NT2/D1 (cell line): ENCODE measurements at regions not wholly inside any gene's neighbourhood (a gene's known extent, or its start where the extent isn't known, plus 50 kb on each side); places are given as distances from the start of the nearest gene placed in this dataset.
"Not testable (repeated sequence)": the region's sequence is repeated elsewhere in the genome, so short reads cannot be mapped to it uniquely, and the experiment has no call there.

Experiments
- DNase-seq: peaks from one replicate; pipeline ENCODE4 v3.0.0-alpha.2; 2011; ENCODE audit warnings: low read depth, low spot score
- H3K27me3 ChIP-seq: 2 replicates; pipeline ENCODE4 v1.6.0; 2011; ENCODE audit warnings: mild to moderate bottlenecking; ENCODE audit not compliant: insufficient read length, insufficient read depth
- H3K36me3 ChIP-seq: 2 replicates; pipeline ENCODE4 v1.6.1; 2011; ENCODE audit warnings: mild to moderate bottlenecking, low read length, mixed read lengths; ENCODE audit not compliant: insufficient read depth, insufficient read length
- H3K4me1 ChIP-seq: 2 replicates; pipeline ENCODE4 v1.5.1; 2011; ENCODE audit not compliant: insufficient read depth, insufficient read length
- H3K4me3 ChIP-seq: 2 replicates; pipeline ENCODE4 v1.5.1; 2011; ENCODE audit warnings: low read depth; ENCODE audit not compliant: insufficient read length
- H3K9ac ChIP-seq: 2 replicates; pipeline ENCODE4 v1.6.0; 2011; ENCODE audit warnings: low read depth; ENCODE audit not compliant: insufficient read length
- H3K9me3 ChIP-seq: 2 replicates; pipeline ENCODE4 v1.5.1; 2011; ENCODE audit warnings: mild to moderate bottlenecking, low read length; ENCODE audit not compliant: insufficient read depth
- SUZ12 ChIP-seq: IDR thresholded peaks from 2 replicates; pipeline ENCODE4 v1.6.1; 2011; ENCODE audit not compliant: insufficient read length, insufficient read depth; ENCODE audit errors: extremely low read depth
- YY1 ChIP-seq: IDR thresholded peaks from 2 replicates; pipeline ENCODE4 v1.6.1; 2011; ENCODE audit not compliant: insufficient read length, insufficient read depth
- ZNF274 ChIP-seq: IDR thresholded peaks from 2 replicates; pipeline ENCODE4 v1.6.1; 2011; ENCODE audit warnings: mild to moderate bottlenecking, low read depth, low read length

- no peaks in the 10 kb centered on the region for H3K4me1 ChIP-seq
- DNase-seq, result no peak
- H3K27me3 ChIP-seq, result no peaks in the 10 kb centered on the region
- no peak overlapping the region for H3K9ac ChIP-seq
- H3K36me3 ChIP-seq, result no peaks in the 10 kb centered on the region
- H3K4me3 ChIP-seq, result no peak overlapping the region
- H3K9me3 ChIP-seq, result no peaks in the 10 kb centered on the region
- TF ChIP-seq SUZ12 (no peak), YY1 (no peak), ZNF274 (no peak)
Measured at GRCh38 chr2:66170744-66171330, 264.1 kb upstream of the MEIS1 start.

- Histone ChIP-seq H3K27me3 (no peaks in the 10 kb centered on the region), H3K9ac (no peak overlapping the region), H3K36me3 (no peaks in the 10 kb centered on the region), H3K4me1 (no peaks in the 10 kb centered on the region), H3K4me3 (no peak overlapping the region), H3K9me3 (no peaks in the 10 kb centered on the region)
- TF ChIP-seq SUZ12, result no peak
- TF ChIP-seq YY1, result no peak
- TF ChIP-seq ZNF274, result no peak
- no peak for DNase-seq
Measured at GRCh38 chr2:66169076-66169475, 265.8 kb upstream of the MEIS1 start.

- H3K4me1 ChIP-seq, result no peaks in the 10 kb centered on the region
- no peaks in the 10 kb centered on the region for H3K36me3 ChIP-seq
- no peaks in the 10 kb centered on the region for H3K9me3 ChIP-seq
- no peak for DNase-seq
- no peaks in the 10 kb centered on the region for H3K27me3 ChIP-seq
- H3K9ac ChIP-seq, result no peak overlapping the region
- no peak for TF ChIP-seq ZNF274
- no peak for TF ChIP-seq YY1
- no peak for TF ChIP-seq SUZ12
- H3K4me3 ChIP-seq, result no peak overlapping the region
Measured at GRCh38 chr2:66164470-66164869, 270.5 kb upstream of the MEIS1 start.

GRCh38 chr2:66156171-66156570, 278.8 kb upstream of the MEIS1 start:
- no peaks in the 10 kb centered on the region for H3K36me3 ChIP-seq
- no peak overlapping the region for H3K9ac ChIP-seq
- H3K4me1 ChIP-seq, result no peaks in the 10 kb centered on the region
- H3K4me3 ChIP-seq, result no peak overlapping the region
- TF ChIP-seq YY1, result no peak
- no peak for TF ChIP-seq SUZ12
- TF ChIP-seq ZNF274, result no peak
- no peaks in the 10 kb centered on the region for H3K27me3 ChIP-seq
- peaks cover 11% of the 10 kb centered on the region; the same call in 1 of the 2 replicates for H3K9me3 ChIP-seq
- no peak for DNase-seq

GRCh38 chr2:66153941-66154340, 281.0 kb upstream of the MEIS1 start:
- no peak for DNase-seq
- TF ChIP-seq YY1, result no peak
- no peak for TF ChIP-seq ZNF274
- no peak for TF ChIP-seq SUZ12
- Histone ChIP-seq H3K9me3 (peaks cover 11% of the 10 kb centered on the region; the same call in 1 of the 2 replicates), H3K36me3 (no peaks in the 10 kb centered on the region), H3K9ac (no peak overlapping the region), H3K27me3 (no peaks in the 10 kb centered on the region), H3K4me1 (no peaks in the 10 kb centered on the region), H3K4me3 (no peak overlapping the region)

- no peak overlapping the region for H3K9ac ChIP-seq
- no peaks in the 10 kb centered on the region for H3K36me3 ChIP-seq
- H3K9me3 ChIP-seq, result peaks cover 7% of the 10 kb centered on the region; the same call in 1 of the 2 replicates
- H3K4me3 ChIP-seq, result no peak overlapping the region
- TF ChIP-seq YY1 (no peak), ZNF274 (no peak), SUZ12 (no peak)
- no peaks in the 10 kb centered on the region for H3K27me3 ChIP-seq
- DNase-seq, result no peak
- no peaks in the 10 kb centered on the region for H3K4me1 ChIP-seq
Measured at GRCh38 chr2:66145490-66145889, 289.4 kb upstream of the MEIS1 start.

GRCh38 chr2:66144324-66144723, 290.6 kb upstream of the MEIS1 start:
- not testable (repeated sequence) for H3K27me3 ChIP-seq, DNase-seq, H3K4me1 ChIP-seq

More at GRCh38 chr2:66144324-66144723, 290.6 kb upstream of the MEIS1 start:
- H3K9me3 ChIP-seq, H3K4me3 ChIP-seq, H3K9ac ChIP-seq, H3K36me3 ChIP-seq: not testable (repeated sequence)
